OCI-M1 (cell line): ENCODE measurements at regions not wholly inside any gene's neighbourhood (a gene's known extent, or its start where the extent isn't known, plus 50 kb on each side); places are given as distances from the start of the nearest gene placed in this dataset.
A peak's percentile ranks its signal among the peaks of the same experiment; 100 is the strongest.
"Not testable (repeated sequence)": the region's sequence is repeated elsewhere in the genome, so short reads cannot be mapped to it uniquely, and the experiment has no call there.

Experiments
- DNase-seq: peaks from one replicate; lab custom pipeline; 2025; lab: John Stamatoyannopoulos, UW

DNA sequence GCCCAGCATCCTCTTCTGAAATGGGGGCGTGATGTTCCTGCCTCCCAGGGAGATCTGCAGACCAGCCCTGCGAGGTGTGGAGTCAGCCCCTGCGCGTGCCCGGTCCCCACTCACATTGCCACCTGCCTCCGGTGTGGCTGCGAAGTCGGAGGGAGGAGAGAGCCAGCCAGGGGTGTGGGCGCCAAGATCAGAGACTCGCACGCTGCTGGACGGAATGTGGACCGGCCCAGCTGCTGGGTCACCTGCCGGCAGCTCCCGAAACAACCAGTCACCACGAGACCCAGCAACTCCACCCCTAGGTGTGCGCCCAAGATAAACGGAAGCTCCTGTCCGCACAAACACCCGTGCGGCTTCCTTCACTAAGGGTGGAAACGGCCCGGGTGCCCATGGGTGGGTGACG, 51.1 kb upstream of the EGFL7 start:
- DNase-seq: no peak

DNA sequence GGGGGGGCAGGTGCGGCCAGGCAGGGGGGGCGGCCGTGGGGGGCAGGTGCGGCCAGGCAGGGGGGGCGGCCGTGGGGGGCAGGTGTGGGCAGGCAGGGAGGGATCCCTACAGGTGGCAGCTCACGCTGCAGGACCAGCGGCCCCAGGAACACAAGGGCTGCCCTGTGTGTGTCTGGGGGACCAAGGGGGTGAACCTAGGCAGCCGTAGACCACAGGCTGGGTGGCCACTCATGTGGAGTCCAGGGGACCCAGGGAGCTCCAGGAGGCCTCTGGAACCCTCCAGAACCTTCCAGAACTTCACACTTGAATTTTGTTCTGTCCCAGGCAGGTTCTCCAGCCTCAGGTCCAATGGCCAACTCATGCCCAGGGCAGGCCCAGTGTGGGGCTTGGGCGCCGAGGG, 51.6 kb upstream of the EGFL7 start:
- DNase-seq: no peak

DNA sequence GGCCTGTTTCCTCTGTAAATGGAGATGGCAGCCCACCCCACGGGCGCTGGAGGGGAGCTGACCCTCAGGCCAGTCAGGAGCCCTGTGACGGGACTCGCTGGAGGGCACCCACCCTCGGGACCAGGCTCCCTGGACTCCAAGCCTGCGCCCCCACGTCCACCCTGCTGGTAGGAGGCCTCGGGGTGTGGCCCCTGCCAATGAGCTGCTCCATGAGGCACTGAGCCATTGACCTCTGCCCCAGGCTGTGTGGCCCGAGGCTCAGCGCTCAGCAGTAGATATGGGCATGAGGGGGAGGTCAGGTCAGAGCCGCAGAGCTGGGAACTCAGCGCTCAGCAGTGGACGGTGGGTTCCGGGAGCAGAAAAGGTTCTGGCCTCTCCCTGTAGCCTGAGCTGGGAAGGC, 52.3 kb upstream of the EGFL7 start:
- peak; percentile 9 for DNase-seq

DNA sequence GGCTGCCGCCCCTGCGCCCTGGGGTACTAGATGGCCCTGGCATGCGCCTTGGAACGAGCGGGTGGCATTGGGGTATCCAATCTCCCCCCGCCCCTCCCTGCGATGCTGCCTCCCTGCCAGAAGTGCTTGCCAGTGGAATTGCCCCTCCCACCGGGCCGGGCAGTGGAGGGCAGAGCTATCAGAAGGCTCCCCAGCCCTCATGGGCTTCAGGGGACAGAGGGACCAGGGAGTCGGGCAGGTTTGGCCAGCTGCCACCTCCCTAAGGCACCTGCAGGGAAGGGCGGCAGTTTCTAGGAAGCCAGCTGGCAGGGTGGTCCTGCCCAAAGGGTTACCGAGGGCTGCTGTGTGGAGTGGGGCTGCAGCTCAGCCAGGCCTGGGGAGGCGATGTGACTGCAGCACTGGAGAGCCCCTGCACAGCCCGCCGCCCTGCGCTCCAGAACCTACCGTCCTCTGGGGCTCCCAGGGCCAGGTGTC, 52.8 kb upstream of the EGFL7 start:
- DNase-seq: no peak

DNA sequence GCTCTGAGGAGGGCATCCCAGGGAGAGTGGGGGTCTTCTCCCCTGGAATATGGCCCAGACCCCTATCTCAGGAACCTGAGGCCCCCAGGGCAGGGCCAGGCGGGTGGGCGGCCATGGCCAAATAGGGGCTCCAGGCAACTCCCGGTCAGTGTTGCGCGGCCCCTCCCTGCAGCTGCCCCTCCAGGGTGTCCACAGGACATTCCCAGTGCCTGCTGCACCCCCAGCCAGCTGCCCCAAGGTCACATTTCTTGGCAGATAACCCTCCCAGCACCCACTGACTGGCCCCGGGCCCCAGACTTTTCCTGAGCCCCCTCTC, 53.6 kb upstream of the EGFL7 start:
- no peak for DNase-seq

DNA sequence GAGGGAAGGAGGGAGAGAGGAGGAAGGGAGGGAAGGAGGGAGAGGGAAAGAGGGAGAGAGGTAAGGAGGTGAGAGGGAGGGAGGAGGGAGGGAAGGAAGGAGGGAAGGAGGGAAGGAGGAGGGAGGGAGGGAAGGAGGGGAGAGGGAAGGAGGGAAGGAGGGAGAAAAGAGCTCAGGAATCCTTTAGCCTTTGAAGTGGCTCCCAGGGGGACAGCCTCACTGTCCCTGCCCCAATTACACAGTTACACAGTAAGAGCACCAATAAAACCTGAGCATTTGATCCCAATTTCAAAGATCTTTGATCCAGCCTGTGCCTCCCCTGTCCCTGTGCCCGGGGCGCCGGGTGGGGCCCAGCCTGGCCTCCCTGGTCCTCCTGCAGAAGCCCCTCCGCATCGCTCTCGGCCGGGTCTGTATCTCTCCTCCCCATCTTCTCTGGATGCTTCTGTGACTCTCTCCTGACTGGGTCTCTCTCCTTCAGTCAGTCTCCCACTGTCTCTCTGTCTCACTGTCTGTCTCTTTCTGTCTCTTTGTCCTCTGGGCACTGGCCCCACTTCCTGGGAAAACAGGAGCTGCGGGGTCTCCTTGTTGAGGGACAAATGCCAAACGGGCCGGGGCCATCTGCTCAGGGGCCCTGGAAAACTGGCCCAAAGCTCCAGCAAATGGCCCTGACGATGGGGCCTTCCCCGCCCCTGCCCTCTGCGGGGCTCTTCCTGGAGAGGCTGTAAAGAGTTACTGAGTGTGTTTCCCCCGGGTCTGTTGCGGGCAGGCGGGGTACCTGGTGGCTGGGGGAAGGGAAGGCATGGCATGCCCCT, 54.2 kb upstream of the EGFL7 start:
- DNase-seq: no peak

DNA sequence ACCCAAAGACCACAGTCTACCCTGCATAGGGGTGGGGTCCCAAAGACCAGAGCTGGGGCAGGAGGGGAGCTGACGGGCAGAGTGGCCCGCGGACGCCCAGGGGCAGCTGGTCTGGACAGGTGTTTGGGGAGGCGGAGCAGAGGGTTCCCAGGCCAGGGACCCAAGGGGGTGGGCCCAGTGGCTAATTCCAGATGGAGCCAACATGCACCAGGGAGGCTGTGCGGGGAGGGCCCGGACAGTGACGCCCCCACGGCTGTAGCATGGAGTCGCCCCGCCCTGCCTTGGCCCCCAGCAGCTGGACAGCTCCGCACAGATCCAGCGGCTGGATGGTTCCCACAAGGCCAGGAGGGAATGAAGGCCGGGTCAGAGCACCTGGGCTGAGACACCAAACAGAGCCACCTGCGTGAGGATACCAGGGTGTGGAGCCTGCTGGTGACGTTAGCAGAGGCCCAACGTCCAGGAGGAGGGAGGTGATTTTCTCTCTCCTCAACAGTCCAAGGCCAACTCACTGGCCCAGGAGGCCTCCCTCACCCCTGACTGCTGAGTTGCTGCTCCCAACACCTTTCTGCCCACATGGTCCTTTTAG, 55.3 kb upstream of the EGFL7 start:
- no peak for DNase-seq

DNA sequence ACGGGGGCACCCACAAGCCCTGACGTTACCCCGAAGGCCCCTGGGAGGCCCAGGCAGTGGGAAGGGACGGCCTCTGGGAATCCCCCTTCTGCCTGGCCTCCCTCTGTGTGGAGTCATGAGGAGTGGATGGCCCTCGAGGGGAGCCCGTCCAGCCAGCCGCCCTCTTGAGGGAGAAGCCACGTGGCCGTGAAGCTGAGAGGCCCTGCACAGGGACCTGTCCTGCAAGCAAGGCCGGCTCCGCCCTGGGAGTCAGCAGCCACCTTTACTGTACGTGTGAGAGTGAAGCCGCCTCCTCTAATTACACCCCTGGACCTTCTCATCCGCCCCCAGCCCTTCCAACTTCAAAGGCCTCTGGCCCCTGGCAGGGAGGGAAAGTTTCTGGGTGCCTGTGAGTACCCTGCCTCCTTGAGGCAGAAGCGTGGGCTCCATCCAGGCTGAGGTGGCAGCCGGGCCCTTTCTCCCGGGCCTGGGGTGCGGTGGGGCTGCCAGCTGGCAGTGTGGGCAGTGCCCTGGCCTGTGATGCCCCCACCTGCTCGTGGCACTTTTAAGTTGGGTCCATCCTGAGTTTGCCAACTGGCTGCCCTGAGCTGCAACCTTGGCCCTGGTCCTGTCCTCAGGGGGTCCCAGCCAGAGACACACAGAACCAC, 55.9 kb upstream of the EGFL7 start:
- DNase-seq: no peak

DNA sequence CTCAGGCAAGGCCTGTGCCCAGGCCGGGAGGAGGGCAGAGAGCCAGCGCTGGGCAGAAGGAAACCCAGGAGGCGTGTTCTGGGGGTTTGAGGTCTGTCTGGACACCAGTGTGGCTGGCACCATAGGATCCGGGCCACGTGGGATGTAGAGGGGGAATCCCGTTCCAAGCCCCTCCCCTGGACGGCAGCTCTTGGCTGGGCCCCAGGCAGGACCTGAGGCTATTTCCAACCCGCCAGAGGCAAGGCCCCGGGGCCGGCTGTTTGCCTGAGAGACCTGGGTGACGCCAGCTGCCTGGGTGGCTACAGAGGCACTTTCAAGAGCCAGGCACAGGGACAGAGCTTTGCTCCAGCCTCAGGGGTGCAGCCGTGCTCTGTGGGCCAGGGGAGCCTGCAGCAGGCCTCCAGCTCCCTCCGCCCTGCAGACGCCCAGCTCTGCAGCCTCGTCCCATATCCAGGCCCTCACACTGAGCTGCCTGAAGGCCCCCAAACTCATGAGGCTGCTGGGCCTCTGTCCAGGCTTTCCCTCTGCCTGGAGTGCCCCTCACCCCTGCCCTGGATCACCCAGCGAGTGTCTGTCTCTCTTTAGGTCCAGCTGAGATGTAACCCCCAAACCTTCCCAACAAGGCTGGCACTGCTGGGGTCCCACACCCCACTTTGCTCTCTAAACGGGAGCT, 56.6 kb upstream of the EGFL7 start:
- no peak for DNase-seq

DNA sequence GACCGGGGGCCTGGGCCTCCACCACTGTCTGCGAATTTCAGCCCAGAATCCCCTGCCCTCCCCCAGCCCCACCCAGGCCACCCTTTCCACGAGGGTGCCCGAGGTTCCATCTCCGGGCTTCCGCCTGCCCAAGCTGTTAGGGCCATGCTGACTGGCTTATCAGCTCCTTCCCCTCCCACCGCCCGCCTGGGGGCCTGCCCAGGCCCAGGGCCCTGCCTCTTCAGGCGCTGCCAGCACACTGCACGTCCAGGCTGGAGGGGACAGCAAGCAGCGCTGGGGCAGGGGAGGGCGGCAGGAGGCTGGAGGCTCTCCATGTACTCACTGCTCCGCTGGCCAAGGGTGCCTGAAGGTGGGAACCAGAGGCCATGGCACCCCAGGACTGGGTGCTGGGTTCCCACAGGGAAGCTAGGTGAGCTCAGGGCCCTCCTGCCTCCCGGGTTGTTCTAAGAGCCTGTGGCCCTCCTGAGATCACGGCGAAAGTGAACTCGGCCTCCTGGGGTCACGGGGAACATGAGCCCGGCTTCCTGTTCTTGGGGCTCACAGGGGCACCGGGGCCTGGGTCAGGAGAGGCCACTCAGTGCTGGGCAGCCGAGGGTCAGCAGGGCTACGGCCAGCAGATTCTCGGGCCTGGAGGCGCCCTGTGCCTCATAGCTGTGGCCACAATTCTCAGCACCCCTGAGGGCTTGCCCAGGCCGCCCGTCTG, 57.7 kb upstream of the EGFL7 start:
- DNase-seq: peak; percentile 26

DNA sequence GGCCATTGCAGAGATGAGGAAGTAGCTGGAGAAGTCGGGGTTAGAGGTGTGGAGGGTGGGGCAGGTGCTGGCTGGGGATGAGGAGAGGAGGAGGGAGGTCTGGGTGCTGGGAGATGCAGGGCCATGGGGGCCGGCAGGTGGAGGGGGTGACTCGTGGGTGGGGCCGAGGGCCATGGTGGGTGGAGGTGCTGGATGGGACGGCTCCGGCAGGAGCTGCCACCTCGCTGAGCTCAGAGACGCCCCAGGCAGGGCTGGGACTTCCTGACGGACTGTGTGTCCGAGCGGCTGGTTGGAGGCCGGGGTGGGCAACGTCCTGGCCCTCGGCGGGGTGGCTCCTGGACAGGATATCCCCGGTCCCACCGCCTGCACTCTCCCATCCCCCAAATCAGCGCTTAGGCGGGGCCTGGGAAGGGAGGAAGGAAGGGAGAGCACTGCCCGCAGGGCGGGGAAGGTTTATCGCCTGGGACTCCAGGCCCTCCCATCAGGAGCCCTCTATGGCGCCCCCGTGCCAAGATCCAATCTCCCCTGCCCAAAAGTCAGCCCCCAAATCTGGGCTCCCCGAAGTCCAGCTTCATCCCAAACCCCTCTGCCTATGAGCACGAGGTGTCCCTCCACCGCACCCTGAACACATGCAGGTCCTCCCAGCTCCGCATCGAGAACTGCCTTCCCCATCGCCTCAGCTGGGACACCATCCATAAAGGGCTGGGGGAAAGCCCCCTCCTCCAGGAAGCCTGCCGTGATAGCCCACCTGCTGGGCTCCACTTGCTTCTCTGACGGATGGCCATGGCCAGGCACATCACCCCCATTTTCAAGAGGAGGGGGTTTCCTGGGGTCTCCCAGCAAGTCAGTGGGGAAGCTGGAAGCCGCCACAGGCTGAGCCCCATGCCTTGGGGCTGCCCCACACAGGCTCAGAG, 58.3 kb upstream of the NOTCH1 start:
- no peak for DNase-seq

DNA sequence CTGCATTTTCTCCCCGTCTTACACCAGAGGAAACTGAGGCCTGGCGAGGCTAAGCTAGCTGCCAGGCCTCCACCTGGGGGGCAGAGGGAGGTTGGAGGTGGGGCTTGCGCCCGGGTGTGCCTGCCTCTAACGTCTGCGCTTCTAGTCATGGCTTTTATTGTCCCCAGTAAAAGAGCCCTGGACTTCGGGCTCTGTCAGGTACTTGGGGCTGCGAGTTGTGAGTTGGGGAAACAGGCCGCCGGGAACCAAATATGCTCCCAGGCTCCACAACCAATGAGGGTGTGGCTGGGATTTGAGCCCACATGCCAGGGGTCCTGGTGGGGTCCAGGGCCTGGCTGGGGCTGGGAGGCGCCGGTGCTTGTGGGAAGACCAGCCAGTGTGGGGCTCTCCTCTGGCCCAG, 57.4 kb upstream of the NOTCH1 start:
- no peak for DNase-seq

DNA sequence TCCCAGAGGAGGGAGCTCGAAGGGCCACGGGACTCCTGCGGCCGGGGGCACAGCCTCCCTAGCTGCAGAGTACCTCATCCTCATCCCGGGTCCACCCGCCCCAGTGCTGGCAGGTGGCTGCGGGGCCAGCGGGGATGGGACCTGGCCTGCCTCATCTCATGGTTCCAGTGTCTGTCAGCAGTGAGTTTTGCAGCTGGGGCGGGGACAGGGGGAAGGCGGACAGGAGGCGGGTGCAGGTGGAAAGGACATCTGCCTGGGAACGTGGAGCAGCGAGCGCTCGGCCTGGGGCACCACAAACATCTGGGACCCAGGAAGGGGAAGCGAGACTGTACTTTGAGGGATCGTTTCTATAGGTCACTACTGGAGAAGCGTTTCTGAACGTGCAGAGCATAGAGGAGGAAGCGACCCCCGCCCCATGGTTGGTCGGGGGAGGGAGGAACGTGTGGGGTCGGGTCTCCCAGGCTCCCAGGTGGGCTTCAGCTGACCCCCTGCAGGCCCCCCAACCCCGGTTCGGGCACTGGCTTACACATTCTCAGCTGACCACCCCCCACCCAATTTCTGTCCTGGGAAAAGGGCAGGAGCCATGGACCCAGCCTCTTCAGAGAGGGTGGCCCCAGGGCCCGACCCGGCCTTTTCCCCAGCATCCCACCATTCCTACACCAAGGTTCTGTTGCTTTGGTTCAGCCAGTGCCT, 56.5 kb upstream of the NOTCH1 start:
- DNase-seq: no peak

DNA sequence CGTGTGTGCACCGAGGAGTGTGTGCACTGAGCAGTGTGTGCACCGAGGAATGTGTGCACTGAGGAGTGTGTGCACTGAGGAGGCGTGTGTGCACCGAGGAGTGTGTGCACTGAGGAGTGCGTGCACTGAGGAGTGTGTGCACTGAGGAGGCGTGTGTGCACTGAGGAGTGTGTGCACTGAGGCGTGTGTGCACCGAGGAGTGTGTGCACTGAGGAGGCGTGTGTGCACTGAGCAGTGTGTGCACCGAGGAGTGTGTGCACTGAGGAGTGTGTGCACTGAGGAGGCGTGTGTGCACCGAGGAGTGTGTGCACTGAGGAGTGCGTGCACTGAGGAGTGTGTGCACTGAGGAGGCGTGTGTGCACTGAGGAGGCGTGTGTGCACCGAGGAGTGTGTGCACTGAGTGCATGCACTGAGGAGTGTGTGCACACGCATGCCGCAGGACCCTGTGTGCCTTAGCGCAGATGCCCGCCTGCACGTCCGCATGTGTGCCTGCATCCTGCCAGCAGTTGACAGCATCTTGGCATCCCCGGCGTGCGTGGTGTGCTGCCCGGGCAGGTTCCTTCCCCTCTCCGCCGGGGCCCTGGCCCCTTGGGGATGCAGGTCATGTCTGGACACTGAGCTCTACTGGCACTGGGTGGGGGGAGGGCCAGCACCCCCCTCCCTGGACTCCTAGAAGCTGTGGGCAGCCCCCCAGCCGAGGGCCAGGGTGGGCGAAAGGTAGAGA, 55.6 kb upstream of the NOTCH1 start:
- not testable (repeated sequence) for DNase-seq

DNA sequence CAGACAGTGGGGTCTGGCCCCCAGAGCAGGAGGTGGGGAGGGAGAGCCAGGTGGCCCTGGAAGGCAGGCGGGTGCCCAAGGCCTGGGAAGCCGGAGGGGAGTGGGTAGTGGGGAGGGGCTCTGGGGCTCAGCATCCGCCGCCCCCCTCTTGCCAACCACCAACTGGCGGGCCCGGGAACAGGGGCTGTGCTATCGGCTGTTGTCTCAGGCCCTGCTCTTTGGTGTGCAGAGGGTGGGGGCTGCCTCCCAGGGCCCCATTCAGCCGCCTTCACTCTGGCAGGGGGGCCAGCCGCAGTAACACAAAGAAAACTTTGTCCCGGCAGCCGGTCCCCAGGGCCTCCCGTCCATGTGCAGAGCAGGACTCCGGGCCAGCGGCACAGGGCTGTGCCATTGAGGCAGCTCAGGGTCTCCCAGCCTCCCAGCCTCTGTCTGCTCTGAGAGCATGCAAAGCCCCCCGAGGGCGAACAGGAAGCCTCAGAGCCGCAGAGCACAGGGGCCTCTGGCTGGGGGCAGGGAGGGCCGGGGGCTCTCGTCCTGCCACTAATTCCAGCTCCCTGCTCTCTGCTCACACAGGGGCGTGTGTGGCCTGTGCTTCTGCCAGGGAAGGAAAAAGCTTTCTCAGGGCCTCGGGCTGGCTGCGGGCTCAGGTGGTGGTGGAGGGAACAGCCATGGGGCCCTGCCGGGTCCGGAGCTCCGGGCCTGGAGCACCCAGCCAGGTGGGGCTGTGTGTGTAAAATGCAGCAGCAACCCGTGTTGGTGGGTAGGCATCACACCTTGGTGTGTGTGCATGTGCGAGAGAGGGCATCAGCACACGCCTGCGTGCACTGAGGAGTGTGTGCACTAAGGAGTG, 54.2 kb upstream of the NOTCH1 start:
- no peak for DNase-seq

DNA sequence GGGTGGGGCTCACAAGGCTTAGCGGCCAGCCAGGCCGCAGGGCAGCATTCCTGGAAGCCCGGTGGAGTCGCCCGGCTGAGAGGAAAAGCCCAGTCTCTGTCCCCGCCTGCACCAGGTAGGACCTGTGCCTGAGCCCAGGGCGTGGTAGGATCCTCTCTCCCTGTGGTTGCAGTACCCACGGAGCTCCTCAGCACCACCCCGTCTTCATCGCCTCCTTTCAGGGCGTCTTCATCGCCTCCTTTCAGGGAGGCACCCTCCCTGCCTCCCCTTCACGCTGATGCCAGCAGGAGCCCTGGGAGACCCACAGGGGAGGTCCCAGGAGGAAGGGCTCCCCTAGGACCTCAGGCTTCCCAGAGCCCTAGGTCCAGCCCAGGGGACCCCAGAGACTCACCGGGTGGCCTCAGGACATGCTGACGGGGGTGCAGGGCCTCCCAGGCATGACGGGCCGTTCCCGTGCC, 53.3 kb upstream of the NOTCH1 start:
- no peak for DNase-seq

DNA sequence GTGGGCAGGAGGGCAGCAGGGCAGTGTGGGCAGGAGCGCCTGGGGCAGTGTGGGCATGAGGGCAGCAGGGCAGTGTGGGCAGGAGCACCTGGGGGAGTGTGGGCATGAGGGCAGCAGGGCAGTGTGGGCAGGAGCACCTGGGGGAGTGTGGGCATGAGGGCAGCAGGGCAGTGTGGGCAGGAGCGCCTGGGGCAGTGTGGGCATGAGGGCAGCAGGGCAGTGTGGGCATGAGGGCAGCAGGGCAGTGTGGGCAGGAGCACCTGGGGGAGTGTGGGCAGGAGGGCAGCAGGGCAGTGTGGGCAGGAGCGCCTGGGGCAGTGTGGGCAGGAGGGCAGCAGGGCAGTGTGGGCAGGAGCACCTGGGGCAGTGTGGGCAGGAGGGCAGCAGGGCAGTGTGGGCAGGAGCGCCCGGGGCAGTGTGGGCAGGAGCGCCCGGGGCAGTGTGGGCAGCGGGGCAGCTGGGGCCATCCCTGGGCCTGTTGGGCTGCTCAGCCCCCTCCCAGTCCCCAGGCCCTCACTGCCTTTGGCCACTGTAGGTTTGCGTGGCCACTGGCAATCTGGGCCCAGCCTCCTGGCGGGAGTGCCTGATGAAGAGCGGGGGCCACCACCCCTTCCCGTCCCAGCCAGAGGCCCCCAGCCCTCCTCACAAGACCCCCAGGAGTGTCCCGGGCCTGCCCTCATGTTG, 52.7 kb upstream of the NOTCH1 start:
- not testable (repeated sequence) for DNase-seq

DNA sequence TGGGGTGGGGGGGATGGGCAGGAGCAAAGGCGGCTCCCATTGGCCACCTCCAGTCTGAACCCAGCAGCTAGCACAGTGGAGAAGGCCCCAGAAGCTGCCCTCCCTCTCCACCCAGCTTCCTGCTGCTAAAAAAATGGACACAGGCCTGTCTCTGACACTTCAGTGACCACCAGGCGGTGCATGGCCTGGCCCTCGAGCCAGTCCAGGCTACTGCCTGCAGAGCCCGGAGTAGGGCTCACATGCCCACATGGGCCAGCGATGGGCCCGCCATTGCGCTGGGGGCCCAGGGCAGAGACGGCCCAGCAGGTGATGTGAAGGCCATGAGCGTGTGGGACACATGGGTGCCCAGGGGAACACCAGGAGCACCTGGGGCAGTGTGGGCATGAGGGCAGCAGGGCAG, 52.1 kb upstream of the NOTCH1 start:
- DNase-seq: no peak
